ENCODE measurements at regions not wholly inside any gene's neighbourhood (a gene's known extent, or its start where the extent isn't known, plus 50 kb on each side); places are given as distances from the start of the nearest gene placed in this dataset.

- no peak for TF ChIP-seq CTCF (IDR thresholded peaks at IDR 0.05)
- TF ChIP-seq POLR2A (IDR thresholded peaks at IDR 0.05): no peak
These were observed 94.7 kb upstream of the PRSS58 start for GRCh38 chr7:142352543-142352942.
